ENCODE measurements at regions not wholly inside any gene's neighbourhood (a gene's known extent, or its start where the extent isn't known, plus 50 kb on each side); places are given as distances from the start of the nearest gene placed in this dataset.

- TF ChIP-seq KIAA2018 (CRISPR knock-in tag; IDR thresholded peaks at IDR 0.05; ENCODE audit: borderline replicate concordance), result no peak
- peak; percentile 96 for TF ChIP-seq STAG1 (CRISPR knock-in tag; IDR thresholded peaks at IDR 0.05)
- TF ChIP-seq CREM (IDR thresholded peaks at IDR 0.05), result no peak
- TF ChIP-seq CREM (CRISPR knock-in tag; IDR thresholded peaks at IDR 0.05), result no peak
- TF ChIP-seq ZNF383 (CRISPR knock-in tag; IDR thresholded peaks at IDR 0.05; ENCODE audit: borderline replicate concordance), result no peak
- TF ChIP-seq CTCF (CRISPR knock-in tag; IDR thresholded peaks at IDR 0.05), result peak; percentile 91
- no peak for TF ChIP-seq ZNF292 (CRISPR knock-in tag; IDR thresholded peaks at IDR 0.05; ENCODE audit: borderline replicate concordance, low read depth)
- no peak for TF ChIP-seq ARNT2 (CRISPR knock-in tag; IDR thresholded peaks at IDR 0.05; ENCODE audit: low read depth)
- TF ChIP-seq NFIC (IDR thresholded peaks at IDR 0.05; ENCODE audit: low read length), result no peak
- TF ChIP-seq NKX3-1 (CRISPR knock-in tag; IDR thresholded peaks at IDR 0.05), result no peak
- TF ChIP-seq ZNF414 (CRISPR knock-in tag; IDR thresholded peaks at IDR 0.05), result no peak
- no peak for TF ChIP-seq KLF9 (CRISPR knock-in tag; IDR thresholded peaks at IDR 0.05; ENCODE audit: low read depth)
- peak; percentile 75 for TF ChIP-seq SMC3 (IDR thresholded peaks at IDR 0.05; ENCODE audit: low read length)
- TF ChIP-seq ZNF331 (CRISPR knock-in tag; IDR thresholded peaks at IDR 0.05), result no peak
- TF ChIP-seq PHF20 (CRISPR knock-in tag; IDR thresholded peaks at IDR 0.05), result no peak
- TF ChIP-seq TARDBP (CRISPR knock-in tag; IDR thresholded peaks at IDR 0.05), result no peak
- no peak for TF ChIP-seq ZNF296 (CRISPR knock-in tag; conservative IDR thresholded peaks at IDR 0.05)
- TF ChIP-seq MAZ (IDR thresholded peaks at IDR 0.05; ENCODE audit: borderline replicate concordance, low read depth, low read length), result 0 out of 2 replicates have a peak, but pooled peaks have one; percentile 21
- no peak for TF ChIP-seq MAZ (CRISPR knock-in tag; IDR thresholded peaks at IDR 0.05; ENCODE audit: low read depth)
- TF ChIP-seq KDM2A (CRISPR knock-in tag; IDR thresholded peaks at IDR 0.05; ENCODE audit: borderline replicate concordance, low read depth), result peak; percentile 68
- TF ChIP-seq RAD21 (CRISPR knock-in tag; IDR thresholded peaks at IDR 0.05), result peak; percentile 78
Observed at GRCh38 chr17:73956595-73957465, 246.6 kb upstream of the RPL38 start (continued).

All from HepG2 (cell line).